ENCODE measurements at regions not wholly inside any gene's neighbourhood (a gene's known extent, or its start where the extent isn't known, plus 50 kb on each side); places are given as distances from the start of the nearest gene placed in this dataset.
"Not testable (repeated sequence)": the region's sequence is repeated elsewhere in the genome, so short reads cannot be mapped to it uniquely, and the experiment has no call there.

DNA sequence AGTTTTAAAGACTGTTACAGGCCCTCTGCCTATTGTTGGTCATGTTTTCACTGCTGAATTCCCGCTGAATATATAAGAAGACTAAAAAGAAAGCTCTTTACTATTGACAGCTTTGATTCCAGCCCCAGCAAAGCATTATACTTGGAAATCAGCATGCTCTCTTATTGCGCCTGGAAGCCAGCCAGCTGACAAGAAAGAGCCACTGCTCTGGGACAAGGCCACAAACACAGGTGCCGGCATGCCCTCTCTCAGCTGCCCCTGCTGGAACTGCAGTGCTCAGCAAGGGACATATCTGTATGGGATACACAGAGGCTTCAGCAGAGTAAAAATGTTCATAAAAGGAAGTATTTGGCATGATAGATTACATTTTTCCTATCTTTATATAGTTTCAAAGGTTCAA is 523.9 kb downstream of the ADRA2A start:
- no peak overlapping the region for H3K4me3 ChIP-seq (ENCODE audit: low read depth, low read length)
- no peak for DNase-seq (ENCODE audit: low read depth)
- TF ChIP-seq, protein P1, sequence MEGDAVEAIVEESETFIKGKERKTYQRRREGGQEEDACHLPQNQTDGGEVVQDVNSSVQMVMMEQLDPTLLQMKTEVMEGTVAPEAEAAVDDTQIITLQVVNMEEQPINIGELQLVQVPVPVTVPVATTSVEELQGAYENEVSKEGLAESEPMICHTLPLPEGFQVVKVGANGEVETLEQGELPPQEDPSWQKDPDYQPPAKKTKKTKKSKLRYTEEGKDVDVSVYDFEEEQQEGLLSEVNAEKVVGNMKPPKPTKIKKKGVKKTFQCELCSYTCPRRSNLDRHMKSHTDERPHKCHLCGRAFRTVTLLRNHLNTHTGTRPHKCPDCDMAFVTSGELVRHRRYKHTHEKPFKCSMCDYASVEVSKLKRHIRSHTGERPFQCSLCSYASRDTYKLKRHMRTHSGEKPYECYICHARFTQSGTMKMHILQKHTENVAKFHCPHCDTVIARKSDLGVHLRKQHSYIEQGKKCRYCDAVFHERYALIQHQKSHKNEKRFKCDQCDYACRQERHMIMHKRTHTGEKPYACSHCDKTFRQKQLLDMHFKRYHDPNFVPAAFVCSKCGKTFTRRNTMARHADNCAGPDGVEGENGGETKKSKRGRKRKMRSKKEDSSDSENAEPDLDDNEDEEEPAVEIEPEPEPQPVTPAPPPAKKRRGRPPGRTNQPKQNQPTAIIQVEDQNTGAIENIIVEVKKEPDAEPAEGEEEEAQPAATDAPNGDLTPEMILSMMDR (IDR thresholded peaks at IDR 0.05; ENCODE audit: control insufficient read depth, extremely low read depth, insufficient read depth) = no peak

DNA sequence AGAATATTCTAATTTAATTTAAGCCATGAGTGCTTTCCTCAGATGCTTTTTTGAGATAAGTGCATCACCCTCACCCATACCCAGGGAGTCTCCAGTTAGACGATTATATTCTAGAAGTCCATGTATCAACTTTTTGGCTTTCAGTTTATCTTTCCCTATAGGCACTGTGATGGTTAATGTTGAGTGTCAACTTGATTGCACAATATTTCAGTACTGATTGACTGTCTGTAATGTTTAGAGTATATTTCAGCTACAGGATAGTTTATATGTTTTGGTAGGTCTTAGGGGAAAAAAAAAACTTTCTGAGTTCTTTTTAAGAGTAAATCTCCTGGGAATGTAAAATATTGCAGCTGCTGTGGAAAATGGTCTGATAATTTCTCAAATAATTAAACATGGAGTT is 535.4 kb downstream of the ADRA2A start:
- TF ChIP-seq, protein P1 (IDR thresholded peaks at IDR 0.05; ENCODE audit: control insufficient read depth, extremely low read depth, insufficient read depth) = no peak
- H3K4me3 ChIP-seq (ENCODE audit: low read depth, low read length) = no peak overlapping the region
- no peak for DNase-seq (ENCODE audit: low read depth)

DNA sequence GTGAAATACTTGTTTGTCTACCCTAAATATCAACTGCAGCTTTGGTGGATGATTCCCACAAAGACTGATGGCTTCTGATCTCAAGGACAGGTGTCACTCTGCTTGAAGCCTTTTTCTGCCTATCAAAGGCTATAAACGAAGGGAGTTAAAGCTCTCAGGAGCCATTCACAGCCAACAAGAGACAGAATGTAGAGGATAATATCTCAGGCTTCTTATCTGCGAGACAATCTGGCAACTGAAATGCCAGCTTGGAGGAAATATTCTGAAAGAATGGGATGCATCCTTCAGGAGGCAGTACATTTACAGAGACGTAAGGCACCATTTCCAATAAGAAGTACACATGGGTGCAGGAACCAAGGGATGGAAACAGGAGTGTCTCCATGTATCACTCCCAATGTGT is 549.4 kb downstream of the GPAM start:
- no peak for DNase-seq (ENCODE audit: low read depth)
- TF ChIP-seq, protein P1 (IDR thresholded peaks at IDR 0.05; ENCODE audit: control insufficient read depth, extremely low read depth, insufficient read depth) = no peak
- H3K4me3 ChIP-seq (ENCODE audit: low read depth, low read length) = no peak overlapping the region

DNA sequence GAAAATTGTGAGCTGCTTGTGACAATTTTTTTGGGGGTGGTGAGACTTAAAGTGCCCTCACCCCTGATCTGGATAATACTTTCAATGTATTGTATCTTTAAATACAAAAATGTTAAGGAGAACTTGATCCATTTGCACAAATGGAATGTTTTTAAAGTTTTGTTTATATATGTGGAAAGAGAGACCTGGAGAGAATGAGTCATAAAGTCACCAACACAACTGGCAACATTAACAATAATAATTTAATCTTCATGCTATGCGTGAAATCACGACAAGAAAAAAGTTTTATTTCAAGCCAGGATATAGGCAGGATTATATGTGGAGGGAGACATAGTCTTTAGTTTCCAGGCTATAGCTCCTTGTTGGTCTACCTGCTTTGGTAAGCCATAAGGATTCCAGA is 537.5 kb downstream of the GPAM start:
- DNase-seq (ENCODE audit: low read depth) = no peak
- H3K4me3 ChIP-seq (ENCODE audit: low read depth, low read length) = no peak overlapping the region
- TF ChIP-seq, protein P1 (IDR thresholded peaks at IDR 0.05; ENCODE audit: control insufficient read depth, extremely low read depth, insufficient read depth) = no peak

DNA sequence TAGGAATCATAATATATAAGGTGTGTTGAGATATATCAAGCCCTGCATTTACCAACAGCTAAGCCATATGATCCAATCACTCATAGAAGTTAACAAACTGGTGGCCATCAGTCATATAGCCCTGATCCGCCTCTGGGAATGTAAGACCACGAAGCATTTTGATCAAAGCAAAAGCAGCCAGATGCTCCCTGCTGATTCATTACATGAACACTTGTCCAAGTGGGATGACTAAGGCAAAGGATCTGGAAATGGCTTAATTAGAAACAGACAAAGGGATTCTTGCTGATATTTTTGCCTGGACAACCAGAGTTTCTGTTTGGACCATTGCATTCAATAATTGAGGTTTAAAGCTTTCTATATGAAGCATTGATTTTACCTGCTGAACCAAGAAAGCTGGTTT is 535.5 kb downstream of the GPAM start:
- TF ChIP-seq, protein P1 (IDR thresholded peaks at IDR 0.05; ENCODE audit: control insufficient read depth, extremely low read depth, insufficient read depth) = no peak
- DNase-seq (ENCODE audit: low read depth) = no peak
- no peak overlapping the region for H3K4me3 ChIP-seq (ENCODE audit: low read depth, low read length)

DNA sequence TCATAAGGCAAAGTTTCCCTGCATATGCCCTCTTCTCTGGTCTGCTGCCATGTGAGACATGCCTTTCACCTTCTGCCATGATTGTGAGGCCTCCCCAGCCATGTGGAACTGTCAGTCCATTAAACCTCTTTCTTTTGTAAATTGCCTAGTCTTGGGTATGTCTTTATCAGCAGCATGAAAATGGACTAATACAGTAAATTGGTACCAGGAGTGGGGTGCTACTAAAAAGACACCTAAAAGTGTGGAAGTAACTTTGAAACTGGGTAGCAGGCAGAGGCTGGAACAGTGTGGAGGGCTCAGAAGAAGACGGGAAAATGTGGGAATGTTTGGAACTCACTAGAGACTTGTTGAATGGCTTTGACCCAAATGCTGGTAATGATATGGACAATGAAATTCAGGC is 534.5 kb downstream of the GPAM start:
- DNase-seq (ENCODE audit: low read depth); H3K4me3 ChIP-seq (ENCODE audit: low read depth, low read length): not testable (repeated sequence)

DNA sequence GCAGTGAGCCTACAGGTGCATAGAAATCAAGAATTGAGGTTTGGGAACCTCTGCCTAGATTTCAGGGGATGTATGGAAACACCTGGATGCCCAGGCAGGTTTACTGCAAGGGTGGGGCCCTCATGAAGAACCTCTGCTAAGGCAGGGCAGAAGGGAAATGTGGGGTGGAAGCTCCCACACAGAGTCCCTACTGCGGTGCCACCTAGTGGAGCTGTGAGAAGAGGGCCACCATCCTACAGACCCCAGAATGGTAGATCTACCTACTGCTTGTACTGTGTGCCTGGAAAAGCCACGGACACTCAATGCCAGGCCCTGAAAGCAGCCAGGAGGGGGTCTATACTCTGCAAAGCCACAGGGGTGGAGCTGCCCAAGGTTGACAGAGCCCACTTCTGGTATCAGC is 533.5 kb downstream of the GPAM start:
- H3K4me3 ChIP-seq (ENCODE audit: low read depth, low read length) = no peak overlapping the region
- no peak for DNase-seq (ENCODE audit: low read depth)
- TF ChIP-seq, protein P1 (IDR thresholded peaks at IDR 0.05; ENCODE audit: control insufficient read depth, extremely low read depth, insufficient read depth) = no peak

DNA sequence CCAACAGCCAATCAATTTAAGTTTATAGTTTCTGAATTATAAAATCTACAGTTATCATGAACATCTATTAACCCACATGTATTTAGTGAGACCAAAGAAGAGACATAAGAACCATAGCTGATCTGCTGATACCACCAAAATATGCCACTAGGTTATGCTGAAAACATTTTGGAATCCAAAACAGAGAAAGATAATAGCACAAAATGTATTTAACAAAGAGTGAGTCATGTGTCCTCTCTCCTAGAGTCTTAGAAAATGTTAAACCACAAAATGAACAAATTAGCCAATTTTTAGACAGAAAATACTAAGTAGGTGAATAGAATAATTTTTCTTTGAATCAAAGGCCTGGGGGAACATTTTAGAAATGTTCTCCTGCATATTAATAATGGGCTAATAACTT is 527.5 kb downstream of the GPAM start:
- DNase-seq (ENCODE audit: low read depth) = no peak
- no peak overlapping the region for H3K4me3 ChIP-seq (ENCODE audit: low read depth, low read length)
- TF ChIP-seq, protein P1 (IDR thresholded peaks at IDR 0.05; ENCODE audit: control insufficient read depth, extremely low read depth, insufficient read depth) = no peak; the same call in 1 of the 2 replicates

Measured in LNCaP clone FGC (cell line).